Suprapubic skin (tissue), 4 donors: ENCODE measurements at regions not wholly inside any gene's neighbourhood (a gene's known extent, or its start where the extent isn't known, plus 50 kb on each side); places are given as distances from the start of the nearest gene placed in this dataset.

Experiments used
- DNase-seq, 2 donors: peaks; one replicate each; pipeline ENCODE4 v3.0.0-alpha.2; 2019; ENCODE audit warnings: low spot score in 2 of 2
- H3K27ac ChIP-seq: fragments of 200-600 bp; sonication (generic); one replicate; pipeline ENCODE4 v1.5.1; 2019
- H3K27me3 ChIP-seq: fragments of 200-600 bp; sonication (generic); one replicate; pipeline ENCODE4 v1.5.1; 2019
- H3K36me3 ChIP-seq: fragments of 200-600 bp; sonication (generic); one replicate; pipeline ENCODE4 v1.5.1; 2019
- H3K4me1 ChIP-seq: fragments of 200-600 bp; sonication (generic); one replicate; pipeline ENCODE4 v1.5.1; 2019
- H3K4me3 ChIP-seq: fragments of 200-600 bp; sonication (generic); one replicate; pipeline ENCODE4 v1.5.1; 2019; ENCODE audit warnings: mild to moderate bottlenecking
- H3K9me3 ChIP-seq: fragments of 200-600 bp; sonication (generic); one replicate; pipeline ENCODE4 v1.5.1; 2019
- EP300 ChIP-seq: sonication (generic); formaldehyde crosslinking; IDR thresholded peaks from one replicate; pipeline ENCODE4 v1.6.1; 2017; ENCODE audit warnings: antibody characterized with exemption
- POLR2A ChIP-seq, 2 donors: fragments of 450-650 bp; IDR thresholded peaks; one replicate each; pipeline ENCODE4 v1.6.1; 2017; ENCODE audit warnings: antibody characterized with exemption in 2 of 2, mild to moderate bottlenecking in 2 of 2, moderate library complexity in 2 of 2
- POLR2AphosphoS5 ChIP-seq, 3 donors: sonication (generic); formaldehyde crosslinking; IDR thresholded peaks; one replicate each; pipeline ENCODE4 v1.6.1; 2017; ENCODE audit warnings: antibody characterized with exemption in 3 of 3
- WGBS: methylation state at CpG from one replicate; pipeline ENCODE4 v1.1.5; 2018; 5-methylcytosine and 5-hydroxymethylcytosine counted together
- TF ChIP-seq, protein P1 (sequence below), 2 donors: fragments of 200-600 bp in 1 of 2; fragments of 450-650 bp in 1 of 2; sonication (generic) in 1 of 2; IDR thresholded peaks; one replicate each; pipeline ENCODE4 v1.5.1; 2016 to 2019; ENCODE audit warnings: antibody characterized with exemption in 2 of 2, mild to moderate bottlenecking in 1 of 2, moderate library complexity in 1 of 2

GRCh38 chr1:81695741-81696140 lies 105.0 kb upstream of the ADGRL2 start:
- Histone ChIP-seq H3K9me3 (no peaks in the 10 kb centered on the region), H3K36me3 (no peaks in the 10 kb centered on the region), H3K4me1 (peaks cover 8% of the 10 kb centered on the region), H3K27ac (no peak overlapping the region), H3K27me3 (no peaks in the 10 kb centered on the region), H3K4me3 (no peak overlapping the region)
- TF ChIP-seq EP300 (no peak), POLR2A (IDR thresholded peaks at IDR 0.05) (no peak), POLR2AphosphoS5 (IDR thresholded peaks at IDR 0.05) (no peak)
- TF ChIP-seq, protein P1, sequence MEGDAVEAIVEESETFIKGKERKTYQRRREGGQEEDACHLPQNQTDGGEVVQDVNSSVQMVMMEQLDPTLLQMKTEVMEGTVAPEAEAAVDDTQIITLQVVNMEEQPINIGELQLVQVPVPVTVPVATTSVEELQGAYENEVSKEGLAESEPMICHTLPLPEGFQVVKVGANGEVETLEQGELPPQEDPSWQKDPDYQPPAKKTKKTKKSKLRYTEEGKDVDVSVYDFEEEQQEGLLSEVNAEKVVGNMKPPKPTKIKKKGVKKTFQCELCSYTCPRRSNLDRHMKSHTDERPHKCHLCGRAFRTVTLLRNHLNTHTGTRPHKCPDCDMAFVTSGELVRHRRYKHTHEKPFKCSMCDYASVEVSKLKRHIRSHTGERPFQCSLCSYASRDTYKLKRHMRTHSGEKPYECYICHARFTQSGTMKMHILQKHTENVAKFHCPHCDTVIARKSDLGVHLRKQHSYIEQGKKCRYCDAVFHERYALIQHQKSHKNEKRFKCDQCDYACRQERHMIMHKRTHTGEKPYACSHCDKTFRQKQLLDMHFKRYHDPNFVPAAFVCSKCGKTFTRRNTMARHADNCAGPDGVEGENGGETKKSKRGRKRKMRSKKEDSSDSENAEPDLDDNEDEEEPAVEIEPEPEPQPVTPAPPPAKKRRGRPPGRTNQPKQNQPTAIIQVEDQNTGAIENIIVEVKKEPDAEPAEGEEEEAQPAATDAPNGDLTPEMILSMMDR (IDR thresholded peaks at IDR 0.05), result no peak
- no peak for DNase-seq
- 44% methylated on average over 3 of the region's 3 CpGs for WGBS

DNA sequence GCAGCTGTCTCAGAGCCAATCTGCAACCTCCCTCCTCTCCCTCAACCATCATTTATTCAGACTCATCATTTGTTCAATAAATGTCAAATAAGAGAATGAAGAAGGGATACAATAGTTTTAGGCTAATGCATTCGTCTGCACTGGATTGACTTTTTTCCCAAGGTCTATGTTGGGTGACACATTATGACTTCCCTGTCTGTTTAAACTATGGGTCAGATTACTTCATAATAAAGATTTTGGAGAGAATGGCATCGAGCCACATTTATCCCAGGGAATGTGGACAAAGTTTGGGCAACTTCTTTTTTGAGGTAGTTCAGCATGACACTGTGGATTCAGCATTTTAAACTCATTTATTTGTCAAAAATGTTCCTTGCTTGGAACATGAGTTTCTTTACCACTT lies 107.4 kb upstream of the ADGRL2 start:
- Histone ChIP-seq H3K27me3 (no peaks in the 10 kb centered on the region), H3K36me3 (no peaks in the 10 kb centered on the region), H3K4me1 (peaks cover 8% of the 10 kb centered on the region), H3K27ac (no peak overlapping the region), H3K9me3 (no peaks in the 10 kb centered on the region), H3K4me3 (no peak overlapping the region)
- no peak for DNase-seq
- WGBS, result 84% methylated on average over 2 of the region's 2 CpGs
- no peak for TF ChIP-seq POLR2AphosphoS5 (IDR thresholded peaks at IDR 0.05)
- TF ChIP-seq POLR2A (IDR thresholded peaks at IDR 0.05), result no peak
- TF ChIP-seq, protein P1 (IDR thresholded peaks at IDR 0.05), result no peak
- no peak for TF ChIP-seq EP300

- WGBS, result 42% methylated on average over 5 of the region's 5 CpGs
- Histone ChIP-seq H3K4me1 (peaks cover 8% of the 10 kb centered on the region), H3K36me3 (no peaks in the 10 kb centered on the region), H3K27ac (no peak overlapping the region), H3K4me3 (no peak overlapping the region), H3K27me3 (no peaks in the 10 kb centered on the region), H3K9me3 (no peaks in the 10 kb centered on the region)
- DNase-seq, result no peak
- TF ChIP-seq EP300 (no peak), POLR2AphosphoS5 (IDR thresholded peaks at IDR 0.05) (no peak), POLR2A (IDR thresholded peaks at IDR 0.05) (no peak)
- TF ChIP-seq, protein P1 (IDR thresholded peaks at IDR 0.05), result no peak
Observed at GRCh38 chr1:81690676-81691453, 109.9 kb upstream of the ADGRL2 start.

GRCh38 chr1:81689531-81689941 lies 111.2 kb upstream of the ADGRL2 start:
- peaks cover 8% of the 10 kb centered on the region for H3K4me1 ChIP-seq
- 23% methylated on average over 5 of the region's 5 CpGs for WGBS
- H3K27me3 ChIP-seq, result no peaks in the 10 kb centered on the region
- no peaks in the 10 kb centered on the region for H3K36me3 ChIP-seq
- no peak for DNase-seq
- TF ChIP-seq POLR2AphosphoS5 (IDR thresholded peaks at IDR 0.05), result no peak
- TF ChIP-seq, protein P1 (IDR thresholded peaks at IDR 0.05), result no peak
- no peak for TF ChIP-seq POLR2A (IDR thresholded peaks at IDR 0.05)
- no peak for TF ChIP-seq EP300
- no peak overlapping the region for H3K4me3 ChIP-seq
- no peaks in the 10 kb centered on the region for H3K9me3 ChIP-seq
- H3K27ac ChIP-seq, result peak overlapping the region; percentile 10

DNA sequence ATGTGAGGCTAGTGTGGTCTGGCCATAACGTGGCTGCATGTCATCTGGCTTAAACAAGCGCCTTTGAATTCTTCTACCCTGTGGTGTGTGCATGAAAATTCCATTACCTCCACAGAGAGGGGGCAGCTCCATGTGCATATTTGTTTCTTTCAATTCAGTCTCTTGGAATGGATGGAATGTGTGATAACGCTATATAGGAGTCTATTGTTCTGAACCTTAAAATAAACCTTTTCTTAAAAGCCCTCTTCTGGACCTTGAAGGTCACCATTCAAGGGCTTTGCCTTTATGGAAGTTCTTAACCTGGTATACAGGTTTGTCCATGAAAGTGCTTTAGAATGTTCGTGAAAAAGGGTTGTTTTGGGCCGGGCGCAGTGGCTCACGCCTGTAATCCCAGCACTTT lies 118.2 kb upstream of the ADGRL2 start:
- Histone ChIP-seq H3K36me3 (no peaks in the 10 kb centered on the region), H3K27me3 (no peaks in the 10 kb centered on the region), H3K9me3 (no peaks in the 10 kb centered on the region), H3K4me3 (no peak overlapping the region), H3K27ac (no peak overlapping the region), H3K4me1 (peaks cover 39% of the 10 kb centered on the region)
- 91% methylated on average over 7 of the region's 7 CpGs for WGBS
- TF ChIP-seq POLR2AphosphoS5 (IDR thresholded peaks at IDR 0.05) (no peak), EP300 (no peak), POLR2A (IDR thresholded peaks at IDR 0.05) (no peak)
- TF ChIP-seq, protein P1 (IDR thresholded peaks at IDR 0.05), result no peak
- no peak for DNase-seq
